Lower lobe of right lung (tissue), 2 donors: ENCODE measurements at regions not wholly inside any gene's neighbourhood (a gene's known extent, or its start where the extent isn't known, plus 50 kb on each side); places are given as distances from the start of the nearest gene placed in this dataset.
"Not testable (repeated sequence)": the region's sequence is repeated elsewhere in the genome, so short reads cannot be mapped to it uniquely, and the experiment has no call there.

Experiments
- ATAC-seq, 2 donors: fragments of 200-7000 bp; cut with Tn5 transposase; one replicate each; pipeline ENCODE4 v1.9.1; 2020 to 2022; ENCODE audit warnings: mild to moderate bottlenecking in 2 of 2, moderate library complexity in 2 of 2
- DNase-seq: peaks from one replicate; pipeline ENCODE4 v3.0.0-alpha.2; 2020
- H3K27ac ChIP-seq: fragments of 200-600 bp; one replicate; pipeline ENCODE4 v1.8.0; 2022
- H3K27me3 ChIP-seq: fragments of 200-600 bp; one replicate; pipeline ENCODE4 v1.8.0; 2022; ENCODE audit warnings: low read depth
- H3K36me3 ChIP-seq: fragments of 200-600 bp; one replicate; pipeline ENCODE4 v1.8.0; 2022; ENCODE audit warnings: mild to moderate bottlenecking
- H3K4me1 ChIP-seq: fragments of 200-600 bp; one replicate; pipeline ENCODE4 v1.8.0; 2022
- H3K4me3 ChIP-seq: fragments of 200-600 bp; one replicate; pipeline ENCODE4 v1.8.0; 2022; ENCODE audit warnings: mild to moderate bottlenecking
- H3K9me3 ChIP-seq: fragments of 200-600 bp; one replicate; pipeline ENCODE4 v1.8.0; 2022
- intact Hi-C: fragments of 100-400 bp; cut with DNase I; formaldehyde crosslinking; loops from one replicate; pipeline ENCODE4 v1.11.0; 2022
- TF ChIP-seq, protein P1 (sequence below): fragments of 200-600 bp; IDR thresholded peaks from one replicate; pipeline ENCODE4 v1.8.0; 2022; ENCODE audit warnings: antibody characterized with exemption, mild to moderate bottlenecking
- donor health status: DM: no; HTN: yes; CAD: no; lungs with severe emphysema.

DNA sequence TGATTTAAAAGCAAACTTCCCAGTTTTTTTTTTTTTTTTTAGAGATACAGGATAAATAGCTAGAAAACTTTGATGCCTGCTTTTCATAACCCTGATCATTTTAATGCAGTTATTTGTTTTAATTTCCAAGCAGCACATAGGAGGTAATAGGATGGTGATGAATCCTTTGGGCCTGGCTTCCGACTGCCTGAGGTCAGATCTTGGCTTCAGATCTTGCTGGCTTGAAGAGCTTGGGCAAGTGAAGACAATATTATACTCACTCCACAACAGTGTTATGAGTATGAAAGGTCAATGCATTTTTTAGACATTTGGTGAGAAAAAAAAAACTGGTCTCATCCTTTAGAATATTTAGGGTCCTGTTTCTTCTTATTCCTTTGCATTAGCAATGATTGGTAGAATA, 124.8 kb upstream of the PRKCQ start:
- Histone ChIP-seq H3K4me1 (no peaks in the 10 kb centered on the region), H3K27me3 (peaks cover 7% of the 10 kb centered on the region), H3K27ac (no peak overlapping the region), H3K4me3 (no peak overlapping the region), H3K36me3 (no peaks in the 10 kb centered on the region), H3K9me3 (no peaks in the 10 kb centered on the region)
- ATAC-seq (no peak), DNase-seq (no peak)
- intact Hi-C loops: no loop called here
- TF ChIP-seq, protein P1, sequence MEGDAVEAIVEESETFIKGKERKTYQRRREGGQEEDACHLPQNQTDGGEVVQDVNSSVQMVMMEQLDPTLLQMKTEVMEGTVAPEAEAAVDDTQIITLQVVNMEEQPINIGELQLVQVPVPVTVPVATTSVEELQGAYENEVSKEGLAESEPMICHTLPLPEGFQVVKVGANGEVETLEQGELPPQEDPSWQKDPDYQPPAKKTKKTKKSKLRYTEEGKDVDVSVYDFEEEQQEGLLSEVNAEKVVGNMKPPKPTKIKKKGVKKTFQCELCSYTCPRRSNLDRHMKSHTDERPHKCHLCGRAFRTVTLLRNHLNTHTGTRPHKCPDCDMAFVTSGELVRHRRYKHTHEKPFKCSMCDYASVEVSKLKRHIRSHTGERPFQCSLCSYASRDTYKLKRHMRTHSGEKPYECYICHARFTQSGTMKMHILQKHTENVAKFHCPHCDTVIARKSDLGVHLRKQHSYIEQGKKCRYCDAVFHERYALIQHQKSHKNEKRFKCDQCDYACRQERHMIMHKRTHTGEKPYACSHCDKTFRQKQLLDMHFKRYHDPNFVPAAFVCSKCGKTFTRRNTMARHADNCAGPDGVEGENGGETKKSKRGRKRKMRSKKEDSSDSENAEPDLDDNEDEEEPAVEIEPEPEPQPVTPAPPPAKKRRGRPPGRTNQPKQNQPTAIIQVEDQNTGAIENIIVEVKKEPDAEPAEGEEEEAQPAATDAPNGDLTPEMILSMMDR: no peak

DNA sequence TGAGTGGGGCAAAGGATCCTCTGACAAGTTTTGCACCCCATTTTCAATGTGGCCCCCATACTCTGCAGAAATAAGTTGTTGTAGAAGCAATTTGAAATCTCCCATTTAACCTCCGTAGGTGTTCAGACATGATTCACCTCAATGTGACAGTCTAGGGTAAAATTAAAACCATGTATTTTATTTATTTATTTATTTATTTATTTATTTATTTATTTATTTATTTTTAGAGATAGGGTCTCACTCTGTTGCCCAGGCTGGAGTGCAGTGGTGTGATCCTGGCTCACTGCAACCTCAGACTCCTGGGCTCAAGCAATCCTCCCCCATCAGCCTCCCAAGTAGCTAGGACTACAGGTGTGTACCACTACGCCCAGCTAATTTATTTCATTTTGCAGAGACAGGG, 122.8 kb upstream of the PRKCQ start:
- ATAC-seq, H3K4me1 ChIP-seq, H3K4me3 ChIP-seq, H3K36me3 ChIP-seq, intact Hi-C loops, H3K27ac ChIP-seq, H3K27me3 ChIP-seq, DNase-seq, H3K9me3 ChIP-seq: not testable (repeated sequence)

- no peak overlapping the region for H3K4me3 ChIP-seq
- no peaks in the 10 kb centered on the region for H3K9me3 ChIP-seq
- DNase-seq: no peak
- no peak for ATAC-seq
- no peaks in the 10 kb centered on the region for H3K4me1 ChIP-seq
- intact Hi-C loops: no loop called here
- H3K36me3 ChIP-seq: no peaks in the 10 kb centered on the region
- TF ChIP-seq, protein P1: no peak
- H3K27me3 ChIP-seq: no peaks in the 10 kb centered on the region
- H3K27ac ChIP-seq: no peak overlapping the region
Measured at GRCh38 chr10:6702030-6702429, 122.0 kb upstream of the PRKCQ start.

DNA sequence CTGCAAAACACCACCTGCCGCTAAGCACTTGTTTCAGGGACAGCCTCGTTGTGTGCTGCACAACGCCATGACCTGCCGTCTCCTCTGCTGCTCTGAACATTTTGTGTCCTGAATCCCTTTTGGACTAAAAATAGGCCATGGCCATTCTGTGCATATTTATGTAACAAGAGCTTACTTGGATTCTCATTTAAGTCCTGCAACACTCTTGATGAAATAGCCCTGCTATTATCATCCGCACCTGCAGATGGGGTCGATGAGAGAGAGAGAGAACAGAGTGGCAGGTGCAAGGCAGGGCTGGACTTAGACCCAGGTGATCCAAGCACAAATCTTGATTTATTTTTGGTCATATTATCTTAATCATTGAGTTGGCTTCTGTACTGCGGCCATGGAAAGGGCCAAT, 121.2 kb upstream of the PRKCQ start:
- no peak for ATAC-seq
- no peaks in the 10 kb centered on the region for H3K36me3 ChIP-seq
- H3K4me3 ChIP-seq: no peak overlapping the region
- intact Hi-C loops: no loop called here
- no peaks in the 10 kb centered on the region for H3K4me1 ChIP-seq
- TF ChIP-seq, protein P1: no peak
- no peaks in the 10 kb centered on the region for H3K9me3 ChIP-seq
- no peaks in the 10 kb centered on the region for H3K27me3 ChIP-seq
- H3K27ac ChIP-seq: no peak overlapping the region
- no peak for DNase-seq

DNA sequence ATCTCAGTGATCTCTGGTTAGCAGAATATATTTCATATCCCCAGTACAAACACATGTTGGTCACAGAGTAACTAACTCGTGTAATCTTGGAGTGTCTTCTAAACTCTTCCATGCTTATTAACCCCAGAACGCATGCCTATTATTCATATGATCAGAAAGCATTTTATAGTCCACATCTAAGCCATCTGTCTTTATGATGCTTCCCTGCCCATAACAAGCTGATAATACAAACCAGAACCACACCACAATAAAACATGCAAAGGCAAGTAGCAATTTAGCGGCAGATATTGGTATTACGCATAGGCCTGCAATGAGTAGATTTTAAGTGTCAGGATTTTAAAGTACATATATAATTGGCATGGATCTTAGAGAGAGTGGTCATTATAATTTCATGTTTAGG, 120.0 kb upstream of the PRKCQ start:
- intact Hi-C loops: no loop called here
- Histone ChIP-seq H3K4me1 (no peaks in the 10 kb centered on the region), H3K36me3 (no peaks in the 10 kb centered on the region), H3K9me3 (no peaks in the 10 kb centered on the region), H3K27me3 (no peaks in the 10 kb centered on the region), H3K4me3 (no peak overlapping the region), H3K27ac (no peak overlapping the region)
- DNase-seq (no peak), ATAC-seq (no peak)
- TF ChIP-seq, protein P1: no peak

- DNase-seq (no peak), ATAC-seq (no peak)
- Histone ChIP-seq H3K27ac (no peak overlapping the region), H3K4me3 (no peak overlapping the region), H3K4me1 (no peaks in the 10 kb centered on the region), H3K36me3 (no peaks in the 10 kb centered on the region), H3K9me3 (no peaks in the 10 kb centered on the region), H3K27me3 (no peaks in the 10 kb centered on the region)
- TF ChIP-seq, protein P1: no peak
- intact Hi-C loops: no loop called here
Measured at GRCh38 chr10:6699336-6699735, 119.3 kb upstream of the PRKCQ start.
